Lower lobe of right lung (tissue), 2 donors: ENCODE measurements at regions not wholly inside any gene's neighbourhood (a gene's known extent, or its start where the extent isn't known, plus 50 kb on each side); places are given as distances from the start of the nearest gene placed in this dataset.

ENCODE experiments used
- ATAC-seq, 2 donors: fragments of 200-7000 bp; cut with Tn5 transposase; one replicate each; pipeline ENCODE4 v1.9.1; 2020 to 2022; ENCODE audit warnings: mild to moderate bottlenecking in 2 of 2, moderate library complexity in 2 of 2
- DNase-seq: peaks from one replicate; pipeline ENCODE4 v3.0.0-alpha.2; 2020
- H3K27ac ChIP-seq: fragments of 200-600 bp; one replicate; pipeline ENCODE4 v1.8.0; 2022
- H3K27me3 ChIP-seq: fragments of 200-600 bp; one replicate; pipeline ENCODE4 v1.8.0; 2022; ENCODE audit warnings: low read depth
- H3K36me3 ChIP-seq: fragments of 200-600 bp; one replicate; pipeline ENCODE4 v1.8.0; 2022; ENCODE audit warnings: mild to moderate bottlenecking
- H3K4me1 ChIP-seq: fragments of 200-600 bp; one replicate; pipeline ENCODE4 v1.8.0; 2022
- H3K4me3 ChIP-seq: fragments of 200-600 bp; one replicate; pipeline ENCODE4 v1.8.0; 2022; ENCODE audit warnings: mild to moderate bottlenecking
- H3K9me3 ChIP-seq: fragments of 200-600 bp; one replicate; pipeline ENCODE4 v1.8.0; 2022
- intact Hi-C: fragments of 100-400 bp; cut with DNase I; formaldehyde crosslinking; loops from one replicate; pipeline ENCODE4 v1.11.0; 2022
- TF ChIP-seq, protein P1 (sequence below): fragments of 200-600 bp; IDR thresholded peaks from one replicate; pipeline ENCODE4 v1.8.0; 2022; ENCODE audit warnings: antibody characterized with exemption, mild to moderate bottlenecking
- donor health status: DM: no; HTN: yes; CAD: no; lungs with severe emphysema.

DNA sequence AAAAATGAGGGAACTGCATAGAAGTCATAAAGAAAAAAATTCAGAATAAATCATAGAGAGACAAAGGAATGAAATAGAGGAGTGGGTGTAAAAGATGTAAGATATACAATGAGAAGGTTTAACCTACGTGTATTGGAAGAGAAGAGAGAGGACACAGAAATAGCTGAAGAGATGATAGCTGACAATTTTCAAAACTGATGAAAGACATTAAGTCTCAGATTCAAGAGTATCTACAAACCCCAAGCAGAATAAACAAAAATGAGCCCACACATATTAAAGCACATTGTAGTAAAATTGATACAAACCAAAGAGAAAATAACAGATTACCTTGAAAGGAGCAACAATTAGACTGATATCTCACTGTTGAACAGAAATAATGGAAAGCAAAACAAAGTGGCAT, 107.9 kb upstream of the PRNP start:
- Histone ChIP-seq H3K27me3 (peaks cover 10% of the 10 kb centered on the region), H3K36me3 (no peaks in the 10 kb centered on the region), H3K4me1 (no peaks in the 10 kb centered on the region), H3K27ac (no peak overlapping the region), H3K9me3 (no peaks in the 10 kb centered on the region), H3K4me3 (no peak overlapping the region)
- no peak for ATAC-seq
- intact Hi-C loops: no loop called here
- no peak for DNase-seq
- TF ChIP-seq, protein P1, sequence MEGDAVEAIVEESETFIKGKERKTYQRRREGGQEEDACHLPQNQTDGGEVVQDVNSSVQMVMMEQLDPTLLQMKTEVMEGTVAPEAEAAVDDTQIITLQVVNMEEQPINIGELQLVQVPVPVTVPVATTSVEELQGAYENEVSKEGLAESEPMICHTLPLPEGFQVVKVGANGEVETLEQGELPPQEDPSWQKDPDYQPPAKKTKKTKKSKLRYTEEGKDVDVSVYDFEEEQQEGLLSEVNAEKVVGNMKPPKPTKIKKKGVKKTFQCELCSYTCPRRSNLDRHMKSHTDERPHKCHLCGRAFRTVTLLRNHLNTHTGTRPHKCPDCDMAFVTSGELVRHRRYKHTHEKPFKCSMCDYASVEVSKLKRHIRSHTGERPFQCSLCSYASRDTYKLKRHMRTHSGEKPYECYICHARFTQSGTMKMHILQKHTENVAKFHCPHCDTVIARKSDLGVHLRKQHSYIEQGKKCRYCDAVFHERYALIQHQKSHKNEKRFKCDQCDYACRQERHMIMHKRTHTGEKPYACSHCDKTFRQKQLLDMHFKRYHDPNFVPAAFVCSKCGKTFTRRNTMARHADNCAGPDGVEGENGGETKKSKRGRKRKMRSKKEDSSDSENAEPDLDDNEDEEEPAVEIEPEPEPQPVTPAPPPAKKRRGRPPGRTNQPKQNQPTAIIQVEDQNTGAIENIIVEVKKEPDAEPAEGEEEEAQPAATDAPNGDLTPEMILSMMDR: no peak

DNA sequence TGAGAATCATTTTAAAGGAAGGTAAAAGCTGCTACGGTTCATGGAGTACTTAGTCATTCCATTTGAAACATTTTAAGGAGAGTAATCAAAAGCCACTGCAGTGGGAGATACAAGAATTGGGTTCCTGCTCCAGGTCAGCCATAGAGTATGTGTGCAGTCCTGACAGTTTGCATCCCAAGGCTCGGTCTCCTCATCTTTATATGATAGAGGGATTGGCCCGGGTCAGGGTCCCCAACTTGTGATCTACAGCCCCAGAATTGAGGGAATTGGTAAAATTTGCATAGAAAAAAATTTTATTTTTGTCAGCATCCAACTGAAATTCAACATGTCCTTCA, 111.9 kb upstream of the PRNP start:
- no peak for ATAC-seq
- TF ChIP-seq, protein P1: no peak

GRCh38 chr20:4573564-4574355, 112.5 kb upstream of the PRNP start:
- Histone ChIP-seq H3K4me3 (no peak overlapping the region), H3K9me3 (no peaks in the 10 kb centered on the region), H3K27ac (no peak overlapping the region), H3K36me3 (no peaks in the 10 kb centered on the region), H3K27me3 (peaks cover 10% of the 10 kb centered on the region), H3K4me1 (no peaks in the 10 kb centered on the region)
- ATAC-seq (no peak), DNase-seq (no peak)
- intact Hi-C loops: no loop called here
- TF ChIP-seq, protein P1: no peak

More for the DNA sequence above, 111.9 kb upstream of the PRNP start:
- intact Hi-C loops: no loop called here
- no peak for DNase-seq
- Histone ChIP-seq H3K9me3 (no peaks in the 10 kb centered on the region), H3K27ac (no peak overlapping the region), H3K4me1 (no peaks in the 10 kb centered on the region), H3K27me3 (peaks cover 10% of the 10 kb centered on the region), H3K36me3 (no peaks in the 10 kb centered on the region), H3K4me3 (no peak overlapping the region)

- ATAC-seq (no peak), DNase-seq (no peak)
- intact Hi-C loops: no loop called here
- Histone ChIP-seq H3K27ac (no peak overlapping the region), H3K36me3 (no peaks in the 10 kb centered on the region), H3K4me1 (no peaks in the 10 kb centered on the region), H3K9me3 (no peaks in the 10 kb centered on the region), H3K27me3 (peaks cover 3% of the 10 kb centered on the region), H3K4me3 (no peak overlapping the region)
- TF ChIP-seq, protein P1: no peak
These were observed 114.3 kb upstream of the PRNP start for GRCh38 chr20:4571759-4572531.

DNA sequence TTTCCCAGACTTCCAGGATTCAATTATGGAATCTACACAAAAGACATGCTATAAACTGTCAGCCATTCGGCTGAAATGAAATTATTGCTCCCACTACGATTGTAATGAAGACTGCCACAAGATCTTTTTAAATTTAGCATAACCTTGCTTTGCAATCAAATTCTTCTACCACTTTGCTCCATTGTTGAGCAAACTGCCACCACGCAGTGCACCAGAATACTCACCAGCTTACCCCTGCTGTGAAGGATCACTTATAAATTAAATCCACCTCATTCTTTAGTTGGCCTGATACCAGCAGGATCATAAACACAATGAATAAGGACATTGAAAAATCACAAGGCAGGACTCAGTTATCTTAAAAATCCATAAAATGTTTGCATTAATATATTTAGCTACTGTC, 116.4 kb upstream of the PRNP start:
- Histone ChIP-seq H3K27me3 (no peaks in the 10 kb centered on the region), H3K27ac (no peak overlapping the region), H3K4me1 (no peaks in the 10 kb centered on the region), H3K9me3 (no peaks in the 10 kb centered on the region), H3K4me3 (no peak overlapping the region), H3K36me3 (no peaks in the 10 kb centered on the region)
- no peak for DNase-seq
- TF ChIP-seq, protein P1: no peak
- intact Hi-C loops: no loop called here
- ATAC-seq: no peak
